ENCODE measurements at regions not wholly inside any gene's neighbourhood (a gene's known extent, or its start where the extent isn't known, plus 50 kb on each side); places are given as distances from the start of the nearest gene placed in this dataset.

DNA sequence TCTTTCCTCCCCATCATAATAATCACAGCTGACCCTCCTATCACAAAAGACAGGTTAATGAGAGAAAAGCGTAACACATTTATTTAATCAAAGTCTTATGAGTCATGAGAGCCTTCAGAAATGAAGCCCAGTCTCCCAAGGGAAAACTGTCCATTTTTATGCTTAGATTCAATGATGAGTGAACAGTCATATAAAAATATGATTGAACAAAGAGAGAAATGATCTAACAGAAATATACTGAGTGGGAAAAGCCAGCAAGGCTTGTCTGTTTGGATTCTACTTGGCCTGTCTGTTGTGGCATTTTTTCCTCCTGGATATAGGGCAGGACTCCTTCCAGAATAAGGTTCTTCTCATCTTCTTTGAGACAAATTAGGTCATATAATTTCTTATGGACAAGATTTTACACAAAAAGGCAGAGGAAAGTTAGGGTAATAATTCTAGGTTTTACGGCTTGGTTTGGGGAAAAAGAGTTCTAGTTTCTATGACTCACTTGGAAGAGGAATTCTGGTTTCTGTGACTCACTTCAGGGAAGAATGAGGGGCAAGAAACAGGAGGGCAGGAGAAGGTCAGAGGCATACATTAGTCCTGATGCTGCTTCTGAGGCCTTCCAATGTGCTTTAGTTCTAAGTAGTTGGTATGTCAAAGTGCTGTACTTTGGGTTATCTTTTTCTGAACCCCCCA, 534.2 kb downstream of the ZIC1 start:
- TF ChIP-seq, protein P1, sequence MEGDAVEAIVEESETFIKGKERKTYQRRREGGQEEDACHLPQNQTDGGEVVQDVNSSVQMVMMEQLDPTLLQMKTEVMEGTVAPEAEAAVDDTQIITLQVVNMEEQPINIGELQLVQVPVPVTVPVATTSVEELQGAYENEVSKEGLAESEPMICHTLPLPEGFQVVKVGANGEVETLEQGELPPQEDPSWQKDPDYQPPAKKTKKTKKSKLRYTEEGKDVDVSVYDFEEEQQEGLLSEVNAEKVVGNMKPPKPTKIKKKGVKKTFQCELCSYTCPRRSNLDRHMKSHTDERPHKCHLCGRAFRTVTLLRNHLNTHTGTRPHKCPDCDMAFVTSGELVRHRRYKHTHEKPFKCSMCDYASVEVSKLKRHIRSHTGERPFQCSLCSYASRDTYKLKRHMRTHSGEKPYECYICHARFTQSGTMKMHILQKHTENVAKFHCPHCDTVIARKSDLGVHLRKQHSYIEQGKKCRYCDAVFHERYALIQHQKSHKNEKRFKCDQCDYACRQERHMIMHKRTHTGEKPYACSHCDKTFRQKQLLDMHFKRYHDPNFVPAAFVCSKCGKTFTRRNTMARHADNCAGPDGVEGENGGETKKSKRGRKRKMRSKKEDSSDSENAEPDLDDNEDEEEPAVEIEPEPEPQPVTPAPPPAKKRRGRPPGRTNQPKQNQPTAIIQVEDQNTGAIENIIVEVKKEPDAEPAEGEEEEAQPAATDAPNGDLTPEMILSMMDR (IDR thresholded peaks at IDR 0.05; ENCODE audit: low read depth, low read length, poor library complexity, severe bottlenecking) = no peak
- no peak for TF ChIP-seq EZH2phosphoT487 (IDR thresholded peaks at IDR 0.05; ENCODE audit: borderline replicate concordance, low read length)
